ENCODE measurements at regions not wholly inside any gene's neighbourhood (a gene's known extent, or its start where the extent isn't known, plus 50 kb on each side); places are given as distances from the start of the nearest gene placed in this dataset.

DNA sequence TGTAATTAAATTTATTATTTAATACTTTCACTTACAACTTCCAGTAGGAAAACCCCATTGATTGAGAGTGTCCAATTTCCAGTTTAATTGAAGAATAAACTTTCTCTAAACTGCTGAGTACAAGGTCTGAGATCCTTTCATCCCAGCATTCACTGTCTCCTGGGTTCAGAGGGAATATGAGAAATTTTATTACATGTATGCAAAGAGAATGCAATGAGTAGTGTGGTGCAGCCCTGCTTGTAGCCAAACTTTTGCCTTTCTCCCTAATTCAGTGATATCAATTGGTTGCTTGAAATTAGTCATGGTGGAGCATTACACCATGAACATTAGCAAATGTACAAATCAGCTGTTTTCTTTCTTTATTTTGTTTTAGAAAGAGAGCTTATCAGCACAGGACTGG is 780.6 kb upstream of the MDGA2 start:
- H3K4me3 ChIP-seq (ENCODE audit: low read depth, low read length) = no peak overlapping the region
- no peak for DNase-seq (ENCODE audit: low read depth)
- TF ChIP-seq, protein P1, sequence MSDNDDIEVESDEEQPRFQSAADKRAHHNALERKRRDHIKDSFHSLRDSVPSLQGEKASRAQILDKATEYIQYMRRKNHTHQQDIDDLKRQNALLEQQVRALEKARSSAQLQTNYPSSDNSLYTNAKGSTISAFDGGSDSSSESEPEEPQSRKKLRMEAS (IDR thresholded peaks at IDR 0.05; ENCODE audit: low read depth, low read length) = no peak

- TF ChIP-seq MYC (IDR thresholded peaks at IDR 0.05; ENCODE audit: low read depth, low read length) = no peak
- TF ChIP-seq, protein P1 (IDR thresholded peaks at IDR 0.05; ENCODE audit: low read depth, low read length) = no peak
- TF ChIP-seq CTCF (IDR thresholded peaks at IDR 0.05; ENCODE audit: low read depth, low read length) = no peak
- TF ChIP-seq POLR2A (IDR thresholded peaks at IDR 0.05; ENCODE audit: extremely low read depth, insufficient read length) = no peak
- no peak overlapping the region for H3K4me3 ChIP-seq (ENCODE audit: low read depth, low read length)
- no peak for DNase-seq (ENCODE audit: low read depth)
These were observed 779.5 kb upstream of the MDGA2 start for GRCh38 chr14:48454887-48455286.

- no peak overlapping the region for H3K4me3 ChIP-seq (ENCODE audit: low read depth, low read length)
- DNase-seq (ENCODE audit: low read depth) = no peak
- no peak for TF ChIP-seq MYC (IDR thresholded peaks at IDR 0.05; ENCODE audit: low read depth, low read length)
These were observed 777.1 kb upstream of the MDGA2 start for GRCh38 chr14:48452437-48452995.

- TF ChIP-seq POLR2A (IDR thresholded peaks at IDR 0.05; ENCODE audit: extremely low read depth, insufficient read length) = no peak
- TF ChIP-seq, protein P1 (IDR thresholded peaks at IDR 0.05; ENCODE audit: low read depth, low read length) = no peak
- no peak for TF ChIP-seq MYC (IDR thresholded peaks at IDR 0.05; ENCODE audit: low read depth, low read length)
- no peak for DNase-seq (ENCODE audit: low read depth)
- H3K4me3 ChIP-seq (ENCODE audit: low read depth, low read length) = no peak overlapping the region
These were observed 759.8 kb upstream of the MDGA2 start for GRCh38 chr14:48435221-48435620.

GRCh38 chr14:48430805-48431204 is 755.4 kb upstream of the MDGA2 start:
- TF ChIP-seq POLR2A (IDR thresholded peaks at IDR 0.05; ENCODE audit: extremely low read depth, insufficient read length) (no peak), MYC (IDR thresholded peaks at IDR 0.05; ENCODE audit: low read depth, low read length) (no peak), CTCF (IDR thresholded peaks at IDR 0.05; ENCODE audit: low read depth, low read length) (no peak)
- TF ChIP-seq, protein P1 (IDR thresholded peaks at IDR 0.05; ENCODE audit: low read depth, low read length) = no peak
- no peak overlapping the region for H3K4me3 ChIP-seq (ENCODE audit: low read depth, low read length)

GRCh38 chr14:48429512-48429911 is 754.1 kb upstream of the MDGA2 start:
- no peak overlapping the region for H3K4me3 ChIP-seq (ENCODE audit: low read depth, low read length)
- DNase-seq (ENCODE audit: low read depth) = no peak
- TF ChIP-seq, protein P1 (IDR thresholded peaks at IDR 0.05; ENCODE audit: low read depth, low read length) = no peak
- TF ChIP-seq POLR2A (IDR thresholded peaks at IDR 0.05; ENCODE audit: extremely low read depth, insufficient read length) (no peak), MYC (IDR thresholded peaks at IDR 0.05; ENCODE audit: low read depth, low read length) (no peak), CTCF (IDR thresholded peaks at IDR 0.05; ENCODE audit: low read depth, low read length) (no peak)

More at GRCh38 chr14:48430805-48431204, 755.4 kb upstream of the MDGA2 start:
- DNase-seq (ENCODE audit: low read depth) = no peak

- TF ChIP-seq POLR2A (IDR thresholded peaks at IDR 0.05; ENCODE audit: extremely low read depth, insufficient read length) = no peak
- TF ChIP-seq, protein P1 (IDR thresholded peaks at IDR 0.05; ENCODE audit: low read depth, low read length) = no peak
- TF ChIP-seq MYC (IDR thresholded peaks at IDR 0.05; ENCODE audit: low read depth, low read length) = no peak
- no peak for TF ChIP-seq CTCF (IDR thresholded peaks at IDR 0.05; ENCODE audit: low read depth, low read length)
- no peak for DNase-seq (ENCODE audit: low read depth)
- H3K4me3 ChIP-seq (ENCODE audit: low read depth, low read length) = no peak overlapping the region
These were observed 742.5 kb upstream of the MDGA2 start for GRCh38 chr14:48417715-48418500.
